ENCODE measurements at regions not wholly inside any gene's neighbourhood (a gene's known extent, or its start where the extent isn't known, plus 50 kb on each side); places are given as distances from the start of the nearest gene placed in this dataset.
"Not testable (repeated sequence)": the region's sequence is repeated elsewhere in the genome, so short reads cannot be mapped to it uniquely, and the experiment has no call there.

DNA sequence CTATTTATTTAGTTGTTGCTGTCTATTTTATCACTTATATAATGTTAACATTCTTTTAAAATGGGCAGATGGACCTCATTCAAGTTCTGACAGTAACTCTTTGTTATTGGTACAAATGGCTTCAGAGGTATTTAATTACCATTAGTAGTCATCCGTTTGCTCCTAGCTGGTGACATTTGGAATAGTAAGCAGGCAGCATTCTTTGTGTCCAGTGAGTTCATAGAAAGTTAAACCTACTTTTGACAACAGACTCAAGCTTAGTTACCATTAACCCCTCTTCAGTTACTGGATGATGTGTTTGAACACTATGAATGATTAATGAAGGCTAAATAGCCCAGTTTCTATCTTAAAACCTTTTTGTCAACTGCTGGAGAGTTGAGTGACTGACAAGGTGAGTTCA, 500.7 kb upstream of the ATP11B start:
- DNase-seq, result no peak

DNA sequence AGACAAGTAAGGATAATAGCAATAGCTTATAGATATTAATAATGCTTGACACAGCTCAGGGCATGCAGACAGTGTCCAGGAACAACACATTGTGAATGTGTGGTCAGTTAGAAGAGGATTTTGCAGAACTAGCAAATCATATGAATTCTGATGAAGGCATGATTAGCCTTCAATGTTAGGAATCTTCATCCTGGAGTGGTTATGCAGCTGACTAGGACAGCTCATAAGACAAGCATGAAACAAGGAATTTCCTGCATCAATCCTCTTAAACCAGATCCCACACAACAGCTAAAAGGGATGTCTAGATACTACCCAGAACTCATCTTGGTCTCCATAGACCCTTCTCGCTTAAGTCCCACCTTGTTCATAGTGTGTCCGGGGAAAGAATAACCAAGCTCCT, 499.0 kb upstream of the ATP11B start:
- no peak for DNase-seq

DNA sequence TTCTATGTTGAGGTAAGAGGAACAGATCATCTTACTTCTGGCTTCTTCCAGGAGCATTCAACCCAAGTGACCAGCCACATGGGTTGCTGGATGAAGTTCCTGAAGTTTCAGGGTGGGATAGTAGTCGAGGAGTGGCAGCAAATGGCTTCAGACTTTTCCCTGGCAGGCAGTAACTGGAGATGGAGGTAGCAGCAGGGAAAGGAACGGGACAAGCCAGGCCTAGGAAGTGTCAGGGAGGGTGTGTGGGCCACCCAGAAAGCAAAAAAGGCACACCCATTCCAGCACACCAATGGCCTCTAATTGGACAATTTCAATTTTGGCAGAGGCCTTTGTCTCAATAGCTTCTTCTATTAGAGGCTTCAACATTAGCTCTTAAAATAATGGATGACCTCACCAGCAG, 498.6 kb upstream of the ATP11B start:
- no peak for DNase-seq

DNA sequence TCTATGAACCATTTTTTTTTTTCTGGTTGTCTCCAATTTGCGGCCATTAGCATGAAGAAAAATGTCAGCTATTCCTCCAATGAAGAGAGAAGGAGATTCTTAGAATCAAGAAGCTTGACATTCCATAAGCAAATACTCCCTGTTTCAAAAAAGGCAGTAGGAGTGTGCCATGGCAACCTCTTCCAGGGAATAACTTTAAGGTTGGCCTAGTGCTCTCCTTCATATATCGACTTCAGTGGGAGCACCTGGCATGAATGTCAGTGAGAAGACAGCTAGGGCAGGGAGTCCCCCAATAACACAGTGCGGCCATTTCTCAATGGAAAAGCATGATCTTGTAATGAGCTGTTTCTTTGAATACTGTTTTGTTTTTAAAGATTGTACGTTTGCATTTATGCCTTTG, 493.0 kb upstream of the ATP11B start:
- DNase-seq, result no peak

DNA sequence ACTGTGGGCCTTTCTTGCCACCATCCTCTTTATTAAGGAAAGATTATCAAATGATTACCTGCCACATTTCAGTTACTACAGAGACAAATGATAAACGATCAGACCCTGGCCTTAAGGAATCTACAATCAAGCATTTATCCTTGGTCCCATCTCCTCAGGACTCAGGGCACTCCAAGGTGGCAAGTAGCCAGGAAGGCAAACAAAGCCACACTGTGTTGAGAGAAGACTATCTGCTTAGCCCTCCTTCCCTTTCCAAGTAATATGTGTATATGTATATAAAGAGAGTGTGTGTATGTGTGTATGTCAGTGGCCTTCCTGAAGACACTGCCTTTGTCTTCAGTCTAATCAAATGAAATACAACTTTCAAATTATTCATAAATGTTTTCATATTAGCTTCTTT, 490.1 kb upstream of the ATP11B start:
- DNase-seq, result no peak

DNA sequence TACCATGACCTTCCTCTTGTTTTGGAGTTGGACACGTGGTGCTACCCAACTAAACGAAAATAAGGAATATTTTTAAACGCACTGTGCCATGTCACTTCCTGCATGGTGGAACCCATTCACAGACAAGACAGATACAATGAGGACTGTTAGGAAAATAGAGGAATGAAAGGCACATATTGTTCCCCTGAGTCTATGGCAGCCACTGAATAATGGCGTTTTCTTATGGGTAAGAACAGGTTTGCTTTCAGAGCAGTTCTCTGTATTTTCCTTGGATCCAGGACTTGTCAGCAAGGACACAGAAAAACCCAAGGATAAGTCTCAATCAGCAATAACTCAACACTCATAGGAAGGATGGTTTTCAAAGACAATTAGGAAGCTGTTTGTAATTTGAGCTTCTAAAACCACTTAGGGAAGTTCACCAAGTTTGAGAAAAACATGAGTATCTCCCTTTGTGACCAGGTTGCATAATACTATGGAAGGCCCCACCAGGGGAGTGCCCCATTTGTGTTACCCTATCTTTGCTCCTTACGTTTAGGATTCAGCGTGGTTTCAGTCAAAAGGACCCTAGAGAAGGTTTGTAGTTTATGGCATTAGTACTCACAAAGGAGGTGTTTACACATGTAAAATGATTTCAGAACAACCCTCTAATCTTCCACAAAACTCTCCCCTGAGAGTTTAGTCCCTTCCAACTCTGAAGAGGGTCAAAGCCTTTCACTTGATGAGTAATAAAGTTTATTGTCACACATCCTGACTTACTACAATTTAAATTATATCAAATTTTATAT, 487.2 kb upstream of the ATP11B start:
- DNase-seq, result no peak

DNA sequence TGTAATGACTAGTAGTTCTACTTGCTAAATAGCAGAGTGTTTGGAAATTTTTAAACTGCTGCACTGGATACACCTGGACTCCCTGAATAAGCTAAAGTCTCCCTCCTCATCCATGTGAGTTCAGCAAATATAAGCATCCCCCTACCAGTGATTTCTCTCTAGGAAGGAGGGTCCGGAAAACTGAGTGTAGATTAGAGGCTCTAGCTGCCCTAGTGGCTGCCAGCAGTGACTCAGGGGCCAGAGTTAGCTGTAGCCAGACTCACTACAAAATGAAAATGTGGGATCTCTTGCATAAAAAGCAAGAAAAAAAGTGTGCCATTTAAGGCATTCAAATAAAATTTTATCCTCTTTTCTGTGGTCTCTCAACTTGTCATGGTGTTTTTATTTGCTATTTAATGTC, 485.0 kb upstream of the ATP11B start:
- DNase-seq, result no peak

DNA sequence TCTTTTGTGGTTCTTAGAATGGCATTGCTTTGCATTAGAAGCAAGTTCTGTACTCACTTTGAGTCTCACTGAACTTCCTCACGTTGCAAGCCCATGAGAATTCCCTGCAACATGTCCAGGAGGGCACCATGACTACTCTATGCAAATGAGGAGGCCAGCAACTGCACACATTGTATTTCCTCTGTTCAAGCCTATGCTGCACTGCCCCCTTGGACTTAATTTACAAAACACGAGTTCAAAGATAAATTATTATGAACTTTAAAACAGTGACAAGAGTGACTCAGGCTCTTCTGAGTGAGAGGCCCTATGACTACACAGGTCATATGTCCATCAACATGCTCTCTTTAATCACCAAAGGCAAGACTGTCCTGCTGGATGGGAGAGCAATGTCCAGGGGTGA, 484.2 kb upstream of the ATP11B start:
- DNase-seq, result no peak

DNA sequence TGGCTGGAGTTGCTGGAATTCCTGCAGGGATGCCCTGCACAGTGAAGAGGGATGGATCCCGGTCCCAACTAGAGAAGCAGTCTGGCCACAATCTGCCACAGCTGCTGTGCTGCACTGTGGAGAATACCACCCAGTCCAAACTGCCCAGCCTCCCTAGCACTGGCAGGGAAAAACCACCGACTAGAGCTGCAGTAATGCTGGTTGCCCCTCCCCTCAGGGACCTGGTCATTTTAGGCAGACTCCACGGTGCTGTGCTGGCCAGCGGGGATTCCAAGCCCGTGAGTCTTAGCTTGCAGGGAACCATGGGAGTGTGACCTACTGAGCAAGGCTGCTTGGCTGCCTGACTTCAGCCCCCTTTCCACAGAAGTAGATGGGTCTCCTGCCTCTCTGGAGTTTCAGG, 478.0 kb upstream of the ATP11B start:
- no peak for DNase-seq

DNA sequence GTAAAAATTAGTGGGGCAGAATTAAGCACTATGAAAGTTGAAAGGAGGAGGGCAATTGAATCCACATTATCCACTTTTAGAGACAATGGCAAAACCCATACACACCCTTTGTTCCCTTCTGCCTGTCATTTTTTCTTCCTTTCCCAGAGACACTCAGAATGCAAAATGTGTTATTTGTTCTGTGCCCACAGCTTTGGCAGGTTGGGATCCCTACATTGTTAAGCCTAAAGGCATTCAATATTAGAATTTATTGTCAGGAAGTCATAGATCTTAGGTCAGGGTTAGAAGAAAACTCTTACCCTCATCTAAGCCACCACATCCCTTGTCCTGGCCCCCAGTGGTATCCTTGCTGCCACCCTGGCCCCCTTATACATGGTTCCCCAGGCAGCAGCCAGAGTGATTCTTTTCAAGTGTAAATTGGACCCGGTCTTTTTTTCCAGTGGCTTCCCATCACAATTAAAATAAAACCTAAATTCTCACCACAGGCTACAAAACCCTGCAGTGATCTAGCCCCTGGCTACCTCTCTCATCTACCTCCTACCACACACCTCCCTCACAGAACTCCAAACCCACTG, 470.1 kb upstream of the ATP11B start:
- no peak for DNase-seq

DNA sequence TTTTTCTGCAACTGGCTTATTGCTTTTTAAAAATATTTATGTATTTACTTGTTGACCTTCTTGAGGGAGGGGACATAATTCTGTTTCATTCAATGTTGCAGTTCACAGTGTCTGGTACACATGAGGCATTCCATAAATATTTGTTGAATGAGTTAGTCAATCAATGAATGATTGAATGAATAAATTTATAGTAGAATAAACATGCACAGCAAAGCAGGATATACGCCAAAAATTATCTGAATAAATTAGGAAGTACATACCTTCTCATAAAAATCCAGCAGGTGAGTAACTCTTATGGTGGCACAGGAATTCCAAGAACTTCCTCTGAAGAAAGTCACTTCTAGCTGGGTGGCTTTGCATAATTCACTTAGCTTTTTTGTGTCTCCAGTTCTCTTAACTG, 469.4 kb upstream of the ATP11B start:
- no peak for DNase-seq

DNA sequence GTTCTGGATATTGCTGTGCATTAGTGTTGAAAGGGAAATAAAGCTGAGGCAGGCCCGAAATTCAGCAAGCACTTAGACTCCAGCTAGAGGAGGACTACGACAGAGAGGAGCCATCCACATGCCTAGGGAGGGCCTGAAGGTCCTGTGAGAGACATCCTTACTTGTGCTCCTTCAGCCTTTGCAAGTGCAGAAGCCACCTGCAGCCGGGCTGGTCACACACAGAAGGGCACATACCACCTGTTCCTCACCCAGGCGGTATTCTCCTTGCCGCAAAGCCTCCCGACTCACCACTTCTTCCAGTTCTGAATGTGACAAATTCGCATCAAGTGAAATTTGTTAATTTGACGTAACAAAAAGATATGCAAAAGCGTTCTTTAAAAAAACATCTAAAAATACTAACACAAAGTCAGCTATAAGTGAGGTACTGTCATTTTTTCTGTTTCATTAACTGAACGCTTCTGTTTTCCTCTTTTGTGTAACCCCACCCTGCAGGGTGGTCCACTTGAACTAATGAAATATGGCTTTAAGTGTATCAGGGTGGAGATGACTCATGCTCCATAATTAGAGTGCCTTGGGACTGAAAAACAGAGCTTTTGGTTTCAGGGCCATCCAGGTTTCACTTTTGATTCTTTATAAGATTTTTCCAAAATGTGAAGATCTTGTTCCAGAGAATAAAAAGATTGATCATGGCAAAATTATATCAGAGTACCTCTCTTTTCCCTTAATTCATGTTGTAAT, 467.9 kb upstream of the ATP11B start:
- no peak for DNase-seq

DNA sequence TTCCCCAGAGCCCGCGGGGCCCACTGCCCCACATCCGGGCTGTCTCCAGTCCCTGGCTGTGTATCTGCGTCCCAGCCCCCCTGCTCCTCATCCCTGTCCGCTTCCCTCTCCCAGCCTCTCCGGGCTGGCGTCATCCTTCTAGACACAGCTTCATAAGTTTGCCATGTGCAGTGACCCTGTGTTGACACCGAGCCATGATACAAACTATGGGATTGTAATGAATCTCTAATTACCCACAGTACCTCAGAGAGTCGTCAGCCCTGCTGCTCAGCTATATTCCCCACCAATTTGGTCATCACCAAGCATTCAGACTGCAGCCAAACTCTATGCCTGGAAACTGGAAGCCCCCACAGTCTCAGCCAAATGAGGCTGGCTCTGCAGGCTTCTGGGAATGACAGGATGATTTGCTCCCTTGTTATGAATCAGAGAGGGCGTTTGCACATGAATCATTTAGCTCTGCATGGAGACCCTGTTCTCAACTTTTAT, 466.1 kb upstream of the ATP11B start:
- DNase-seq, result no peak

DNA sequence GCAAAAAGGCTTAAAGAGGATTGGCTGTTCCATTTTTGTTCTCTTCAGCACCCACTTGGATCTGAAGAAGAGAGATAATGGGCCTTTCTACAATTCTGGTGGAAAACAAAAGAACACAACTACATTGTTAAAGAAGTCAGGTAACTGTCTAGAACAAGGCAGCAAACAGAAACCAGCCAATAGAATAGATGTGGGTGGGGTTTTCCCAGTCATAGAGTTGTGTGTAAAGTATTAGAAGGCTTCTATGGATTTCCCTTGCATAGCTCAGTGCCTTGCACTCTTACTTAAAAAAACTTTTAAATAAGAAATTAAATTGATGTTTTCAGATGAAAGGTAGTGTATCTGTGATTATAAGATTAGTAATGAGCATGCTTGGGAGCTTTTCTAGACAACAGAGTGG, 462.7 kb upstream of the ATP11B start:
- no peak for DNase-seq

DNA sequence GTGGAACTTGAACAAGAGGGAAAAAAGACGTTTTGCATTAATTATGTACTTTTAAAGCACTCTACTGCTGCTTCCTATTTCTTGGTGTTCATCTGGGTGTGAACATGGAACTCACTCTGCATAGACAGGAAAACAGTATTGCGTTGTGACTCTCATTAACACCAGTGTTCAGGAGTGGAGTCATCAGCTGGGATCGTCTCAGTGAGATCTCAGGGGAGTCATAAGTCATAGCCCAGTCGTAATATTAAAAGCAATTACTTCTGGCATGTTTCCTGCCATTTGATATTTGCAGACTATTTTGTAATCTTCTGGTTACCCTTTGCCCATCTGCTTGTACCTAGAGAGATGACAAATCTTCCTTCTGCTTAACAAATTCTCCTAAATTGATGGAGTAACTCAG, 462.0 kb upstream of the ATP11B start:
- DNase-seq, result no peak

DNA sequence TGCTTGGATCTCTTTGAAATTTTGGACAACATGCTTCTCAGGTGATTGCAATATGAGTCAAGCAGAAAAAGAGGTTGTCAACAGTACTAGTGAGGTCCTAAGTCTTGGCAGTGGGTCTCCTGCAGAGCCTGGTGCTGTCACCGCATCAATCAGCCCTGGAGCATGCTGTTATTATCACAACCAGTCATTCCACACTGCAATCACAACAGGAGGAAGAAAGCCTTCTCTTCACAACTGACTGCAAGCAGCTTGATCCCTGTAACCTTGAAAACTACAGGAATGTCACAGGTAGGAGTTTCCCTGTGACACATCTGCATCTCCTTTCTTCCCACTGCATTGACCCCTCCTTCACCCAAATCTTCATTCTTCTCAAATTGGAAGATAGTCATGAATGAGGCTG, 451.1 kb upstream of the ATP11B start:
- no peak for DNase-seq

DNA sequence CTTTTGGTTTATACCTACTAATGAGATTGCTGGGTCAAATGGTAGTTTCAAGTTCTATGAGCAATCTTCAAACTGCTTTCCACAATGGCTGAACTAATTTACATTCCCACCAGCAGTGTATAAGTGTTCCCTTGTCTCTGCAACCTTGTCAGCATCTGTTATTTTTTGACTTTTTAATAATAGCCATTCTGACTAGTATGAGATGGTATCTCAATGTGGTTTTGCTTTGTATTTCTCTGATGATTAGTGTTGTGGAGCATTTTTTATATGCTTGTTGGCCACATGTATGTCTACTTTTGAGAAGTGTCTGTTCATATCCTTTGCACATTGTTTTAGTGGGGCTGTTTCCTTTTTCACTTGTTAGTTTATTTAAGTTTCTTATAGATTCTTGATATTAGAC, 449.3 kb upstream of the ATP11B start:
- not testable (repeated sequence) for DNase-seq

DNA sequence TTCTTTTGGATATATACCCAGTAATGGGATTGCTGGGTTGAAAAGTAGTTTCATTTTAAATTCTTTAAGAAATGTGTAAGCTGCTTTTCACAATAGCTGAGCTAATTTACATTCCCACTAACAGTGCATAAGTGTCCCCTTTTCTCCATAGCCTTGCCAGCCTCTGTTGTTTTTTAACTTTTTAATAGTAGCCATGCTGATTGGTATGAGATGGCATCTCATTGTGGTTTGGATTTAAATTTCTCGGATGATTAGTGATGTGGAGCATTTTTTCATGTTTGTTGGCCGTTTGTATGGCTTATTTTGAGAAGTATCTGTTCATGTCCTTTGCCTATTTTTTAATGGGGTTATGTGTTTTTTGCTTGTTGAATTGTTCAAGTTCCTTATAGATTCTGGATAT, 444.3 kb upstream of the ATP11B start:
- DNase-seq, result no peak

DNA sequence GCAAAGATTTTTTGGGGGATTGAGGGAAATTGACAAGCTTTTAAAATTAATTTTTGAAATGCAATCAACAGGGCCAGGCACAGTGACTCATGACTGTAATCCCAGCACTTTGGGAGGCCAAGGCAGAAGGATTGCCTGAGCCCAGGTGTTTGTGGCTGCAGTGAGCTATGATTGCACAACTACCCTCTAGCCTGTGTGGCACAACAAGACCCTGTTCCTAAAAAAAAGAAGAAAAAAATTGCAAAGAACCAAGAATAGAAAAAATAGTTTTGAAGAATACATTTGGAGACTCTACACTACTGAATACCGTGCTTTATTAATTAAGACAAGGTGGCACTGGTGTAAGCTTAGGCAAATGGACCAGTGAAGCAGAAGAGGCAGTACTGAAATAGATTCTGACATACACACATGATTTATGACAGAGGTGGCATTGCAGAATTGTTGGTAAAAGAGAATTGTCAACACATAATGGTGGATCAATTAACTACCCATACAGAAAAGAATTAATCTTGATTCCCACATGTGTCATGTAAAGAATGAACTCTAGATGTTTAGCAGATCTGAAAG, 443.3 kb upstream of the ATP11B start:
- no peak for DNase-seq

DNA sequence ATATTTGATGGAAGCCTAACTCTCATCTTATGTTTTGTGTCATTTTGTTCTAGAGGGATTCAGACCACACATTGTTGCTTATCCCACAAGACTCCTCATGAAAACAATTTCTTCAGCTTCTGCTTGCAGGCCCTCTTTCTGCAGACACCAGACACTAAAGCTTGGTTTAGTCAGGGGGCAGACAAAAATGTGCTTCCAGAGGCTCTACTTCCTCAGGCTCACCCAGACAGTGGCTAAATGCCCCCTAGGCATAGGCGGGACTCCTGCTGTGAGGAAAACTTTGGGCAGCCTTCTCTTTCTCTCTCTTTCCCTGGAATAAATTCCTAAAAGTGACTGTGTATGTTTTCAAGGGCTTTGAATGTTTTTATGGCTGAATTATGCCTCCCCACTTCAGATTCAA, 435.4 kb upstream of the ATP11B start:
- no peak for DNase-seq

DNA sequence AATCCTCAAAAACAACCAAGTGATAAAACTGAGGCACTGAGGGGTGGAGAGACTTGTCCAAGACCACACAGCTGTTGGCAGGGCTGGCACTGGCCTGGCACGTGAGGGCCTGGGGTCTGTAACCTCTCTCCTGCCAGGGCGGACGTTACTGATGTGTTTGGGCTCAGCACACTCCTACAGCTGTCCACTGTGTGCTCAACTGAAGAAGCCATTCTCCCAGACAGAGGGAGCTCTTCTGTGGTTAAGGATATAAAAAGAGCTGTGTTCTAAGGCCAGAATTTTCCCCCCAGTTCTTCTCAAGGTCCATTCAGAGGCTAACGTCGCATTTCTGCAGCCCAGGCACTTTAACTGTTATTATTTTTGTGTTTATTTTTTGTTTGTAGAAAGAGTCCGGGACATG, 429.0 kb upstream of the ATP11B start:
- no peak for DNase-seq

DNA sequence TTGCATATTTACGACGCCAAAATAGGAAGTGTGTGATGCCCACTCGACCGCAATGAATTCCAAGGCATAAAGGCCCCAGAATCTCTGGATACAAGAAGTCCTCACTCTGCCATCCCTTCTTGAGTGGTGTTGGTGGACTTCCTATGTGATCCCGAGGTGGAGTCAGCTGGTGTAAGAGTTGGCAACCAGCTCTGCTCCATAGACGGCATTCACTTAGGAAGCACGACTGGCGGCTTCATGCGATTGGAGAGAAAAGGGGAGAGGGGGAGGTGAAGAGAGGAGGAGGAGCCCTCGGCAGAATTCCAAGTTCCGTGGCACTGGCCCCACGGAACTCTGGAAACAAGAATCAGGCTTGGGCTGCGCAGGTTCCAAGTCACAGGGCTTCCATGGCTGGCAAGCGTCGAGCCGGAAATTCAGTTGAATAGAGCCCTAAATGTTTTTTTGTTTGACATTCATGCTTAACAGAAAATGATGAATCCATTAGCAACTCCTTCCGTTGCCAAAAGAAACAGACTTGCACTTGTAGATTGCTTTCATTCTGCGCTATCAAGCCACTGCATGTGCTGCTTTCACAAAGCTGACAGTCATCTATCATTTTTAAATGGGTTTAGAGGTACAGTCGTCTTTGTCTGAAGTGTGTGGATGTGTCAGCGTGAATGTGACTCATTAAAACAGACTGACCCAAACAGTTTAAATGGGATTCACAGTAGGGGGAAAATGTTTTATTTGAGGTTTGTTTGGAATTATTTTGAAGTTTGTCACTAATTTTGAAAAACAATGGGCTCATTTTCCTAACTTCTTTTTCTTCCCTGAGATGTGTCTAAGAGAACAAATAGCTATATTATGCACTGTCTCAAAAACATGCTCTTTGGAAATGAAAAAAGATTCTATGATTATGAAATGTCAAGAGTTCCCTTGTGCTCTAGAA, 428.3 kb upstream of the ATP11B start:
- no peak for DNase-seq

DNA sequence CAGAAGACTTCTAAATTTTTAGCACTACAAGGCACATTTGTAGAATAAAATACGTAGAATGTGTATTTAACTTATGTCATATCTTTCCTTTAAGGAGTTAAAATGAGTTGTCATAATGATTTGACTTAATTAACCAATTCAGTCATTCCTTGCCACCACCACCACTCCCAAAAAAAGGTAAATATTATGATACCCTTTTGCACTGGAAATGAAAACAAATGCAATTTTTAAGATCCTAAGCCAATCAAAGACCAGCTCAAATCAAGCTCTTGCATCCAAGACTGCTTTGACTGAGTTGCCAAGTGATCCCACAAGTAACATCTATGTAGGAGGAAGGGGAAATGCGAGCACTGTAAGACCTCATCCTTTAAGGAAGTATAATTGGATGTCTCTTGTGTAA, 426.6 kb upstream of the ATP11B start:
- DNase-seq, result no peak

Measured in CD4-positive, alpha-beta T cell treated with Interleukin-12 subunit alpha and Interleukin-12 subunit beta, for 1 hour (primary cell).